ENCODE measurements at regions not wholly inside any gene's neighbourhood (a gene's known extent, or its start where the extent isn't known, plus 50 kb on each side); places are given as distances from the start of the nearest gene placed in this dataset.

- TF ChIP-seq CTCF (IDR thresholded peaks at IDR 0.05), result no peak
- TF ChIP-seq POLR2A (IDR thresholded peaks at IDR 0.05), result no peak
Measured at GRCh38 chr19:28468701-28469459, 744.1 kb downstream of the UQCRFS1 start.

All from vagina (tissue), 2 donors.